GM19238 (cell line): ENCODE measurements at regions not wholly inside any gene's neighbourhood (a gene's known extent, or its start where the extent isn't known, plus 50 kb on each side); places are given as distances from the start of the nearest gene placed in this dataset.
"Not testable (repeated sequence)": the region's sequence is repeated elsewhere in the genome, so short reads cannot be mapped to it uniquely, and the experiment has no call there.

Experiments used
- DNase-seq: peaks from one replicate; pipeline ENCODE4 v3.0.0; 2011; ENCODE audit warnings: low spot score; ENCODE audit not compliant: insufficient read length

- DNase-seq, result no peak
Measured at GRCh38 chr11:38723361-38723760, 2125.3 kb upstream of the RAG2 start.

DNA sequence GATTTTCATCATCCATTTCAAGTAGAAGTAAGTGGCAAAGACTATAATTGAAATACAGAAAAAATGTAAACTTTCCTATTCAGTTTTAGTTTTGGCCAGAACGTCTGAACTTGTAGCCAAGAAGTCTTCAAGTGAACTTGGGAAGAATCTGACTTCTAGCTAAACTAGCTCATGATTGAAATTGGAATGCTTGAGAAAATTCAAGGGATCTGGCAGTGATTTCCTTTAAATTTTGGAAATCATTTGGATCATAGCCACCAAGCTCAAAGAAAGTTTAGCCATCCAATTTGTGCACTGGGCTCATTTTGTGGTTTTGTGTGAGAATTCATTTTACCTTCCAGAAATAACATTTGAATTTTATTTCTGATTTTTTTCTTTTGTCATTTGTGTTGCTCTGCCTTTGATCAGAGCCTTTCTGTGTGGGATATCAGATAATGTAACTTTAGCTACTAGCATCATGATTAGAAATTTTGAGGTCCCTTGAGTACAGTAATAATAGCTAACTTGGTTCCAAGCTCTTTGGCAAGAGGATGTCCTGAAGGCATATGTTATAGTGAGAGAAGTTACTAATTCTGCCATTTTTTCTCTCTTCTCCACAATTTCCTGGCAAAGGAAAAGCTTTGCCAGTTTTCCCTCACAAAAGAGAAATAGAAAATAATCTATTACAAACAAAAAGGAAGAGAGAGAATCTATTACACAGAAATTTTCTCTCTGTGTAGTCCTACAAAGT is 2123.7 kb upstream of the RAG2 start:
- no peak for DNase-seq

GRCh38 chr11:38718659-38719058 is 2120.6 kb upstream of the RAG2 start:
- DNase-seq, result no peak

- DNase-seq, result no peak
Measured at GRCh38 chr11:38718049-38718448, 2120.0 kb upstream of the RAG2 start.

DNA sequence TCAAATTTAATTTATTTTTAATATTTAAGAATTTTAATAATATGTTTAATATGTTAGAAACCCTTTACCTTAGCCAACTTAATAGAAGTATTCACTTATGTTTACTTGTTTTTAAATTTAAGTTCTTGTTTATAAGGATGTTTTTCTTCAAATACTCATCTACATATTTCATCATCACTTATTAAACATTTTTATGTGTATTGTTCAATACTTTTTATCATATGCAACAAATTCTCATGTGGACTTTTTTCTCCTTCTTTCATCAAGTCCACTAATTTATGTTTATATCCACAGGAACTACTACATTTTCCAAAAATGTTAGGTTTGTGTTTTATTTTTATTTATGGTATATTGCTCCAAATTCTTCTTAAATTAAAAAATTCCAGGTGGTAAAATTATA is 2113.1 kb upstream of the RAG2 start:
- DNase-seq, result no peak

DNA sequence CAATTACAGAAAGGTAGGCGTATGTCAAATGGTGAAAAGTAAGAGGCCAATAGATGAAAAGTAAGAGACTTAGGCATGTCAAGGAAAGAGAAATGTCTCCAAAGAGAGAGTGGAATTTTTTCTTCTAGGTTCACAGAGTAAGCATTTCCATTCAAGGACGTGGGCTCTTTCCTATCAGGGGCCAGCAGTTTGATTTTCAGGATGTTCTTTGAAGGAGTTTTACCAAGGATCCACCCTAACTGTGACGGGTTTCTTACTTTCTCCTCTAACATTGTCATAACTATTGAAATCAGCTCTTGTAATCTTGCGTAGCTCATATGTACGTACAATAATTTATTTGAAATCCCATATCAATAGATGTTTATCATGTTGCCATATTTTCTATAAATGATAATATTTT is 2112.2 kb upstream of the RAG2 start:
- DNase-seq, result no peak

DNA sequence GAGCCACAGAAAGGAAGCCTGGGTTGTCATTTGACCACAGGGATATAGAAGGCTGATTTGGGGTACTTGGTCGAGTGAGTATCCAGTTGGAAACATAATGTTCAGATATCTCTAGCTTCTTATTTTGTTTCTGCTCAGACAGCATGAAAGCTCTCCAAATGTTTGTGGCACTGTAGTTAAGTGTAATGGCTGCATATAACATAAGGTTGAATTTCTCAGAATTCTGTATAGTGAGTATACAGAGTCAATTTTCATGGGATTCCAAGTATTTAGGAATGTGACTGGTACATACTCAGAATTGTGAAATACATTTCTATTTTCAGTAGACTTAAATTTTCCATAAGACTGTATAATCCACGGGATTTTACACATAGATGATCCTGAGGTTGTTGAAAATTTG is 2102.1 kb upstream of the RAG2 start:
- DNase-seq, result no peak

DNA sequence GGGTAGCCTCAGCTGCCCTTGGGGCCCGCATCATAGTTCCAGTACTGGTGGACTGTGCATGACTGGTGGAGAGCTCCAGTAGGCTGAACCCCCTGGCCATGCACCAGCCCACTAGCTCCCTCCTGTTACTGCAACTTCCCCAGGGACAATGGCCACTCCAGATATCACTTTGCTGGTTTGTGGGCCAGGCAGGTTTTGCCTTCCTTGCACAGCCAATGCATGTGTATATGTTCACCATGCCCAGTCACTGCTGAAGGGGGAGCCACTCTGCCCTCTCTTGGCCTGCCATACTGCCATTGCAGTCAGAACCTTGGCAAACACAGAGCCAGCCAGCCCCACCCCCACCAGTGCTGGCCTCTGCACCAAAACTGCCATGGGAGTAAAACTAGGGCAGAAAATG is 2095.3 kb upstream of the RAG2 start:
- DNase-seq, result no peak

DNA sequence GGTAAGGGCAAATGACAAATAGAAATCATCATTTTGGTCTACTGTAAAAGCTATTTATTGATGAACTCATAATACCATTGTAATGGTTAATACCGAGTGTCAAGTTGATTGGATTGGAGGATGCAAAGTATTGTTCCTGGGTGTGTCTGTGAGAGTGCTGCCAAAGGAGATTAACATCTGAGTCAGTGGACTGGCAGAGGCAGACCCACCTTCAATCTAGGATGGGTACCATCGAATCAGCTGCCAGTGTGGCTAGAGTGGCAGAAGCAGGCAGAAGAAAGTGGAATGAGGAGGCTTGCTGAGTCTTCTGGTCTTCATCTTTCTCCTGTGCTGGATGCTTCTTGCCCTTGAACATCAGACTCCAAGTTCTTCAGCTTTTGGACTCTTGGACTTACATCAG is 2092.2 kb upstream of the RAG2 start:
- DNase-seq, result not testable (repeated sequence)

GRCh38 chr11:38687008-38687407 is 2089.0 kb upstream of the RAG2 start:
- no peak for DNase-seq

DNA sequence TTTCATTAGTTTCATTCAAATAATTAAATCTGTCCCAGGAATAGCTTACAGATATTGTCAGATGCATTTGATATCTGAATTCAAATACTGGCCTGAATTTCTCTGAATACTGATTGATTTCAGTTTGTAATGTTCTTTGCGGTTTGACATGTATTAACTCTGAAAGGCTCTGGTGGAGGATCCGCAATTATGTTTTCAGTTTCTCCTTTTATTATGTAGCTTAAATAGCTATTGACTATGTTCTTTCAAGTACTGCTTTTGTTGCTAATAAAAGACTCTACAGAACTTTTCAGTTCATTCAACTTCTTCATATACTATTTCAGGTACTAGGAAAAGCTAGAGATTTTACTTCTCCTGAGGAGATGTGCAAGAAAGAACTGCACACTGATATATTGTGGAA is 2085.4 kb upstream of the RAG2 start:
- no peak for DNase-seq

DNA sequence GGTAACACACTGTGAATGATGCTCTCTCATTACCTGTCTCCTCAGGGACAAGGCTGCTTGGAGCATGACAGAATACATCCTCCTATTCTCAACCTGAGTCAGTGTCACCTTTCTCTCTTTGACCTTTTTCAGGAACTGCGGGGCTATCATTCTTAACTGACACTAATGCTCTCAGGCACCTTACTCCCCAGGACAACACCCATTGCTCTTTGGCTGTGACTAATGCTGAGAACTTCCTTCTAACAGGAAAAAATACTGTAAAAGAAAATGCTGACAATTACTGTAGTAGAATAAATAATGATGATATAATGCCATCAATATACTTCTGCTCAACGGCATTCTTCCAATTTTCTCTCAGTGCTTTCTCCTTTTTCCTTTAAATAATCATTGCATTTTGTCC is 2082.7 kb upstream of the RAG2 start:
- DNase-seq, result no peak

DNA sequence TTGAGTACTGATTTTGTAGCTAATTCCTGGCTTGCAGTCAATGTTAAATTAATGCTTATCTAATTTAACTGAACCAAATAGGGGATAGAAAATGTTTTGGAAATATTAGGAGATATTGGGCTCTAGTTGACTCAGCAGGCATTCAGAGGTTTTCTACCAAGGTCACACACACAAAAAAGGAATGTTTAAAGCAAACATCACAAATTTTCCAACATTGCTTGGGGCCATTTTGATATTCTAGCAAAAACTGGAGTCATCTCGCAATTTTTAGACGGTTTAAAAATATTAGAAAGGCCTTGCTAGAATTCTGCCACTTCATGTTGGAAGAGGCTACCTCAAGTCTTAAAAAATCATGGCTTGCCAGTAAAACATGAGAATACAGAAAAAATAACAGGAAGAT is 2082.1 kb upstream of the RAG2 start:
- DNase-seq, result no peak

DNA sequence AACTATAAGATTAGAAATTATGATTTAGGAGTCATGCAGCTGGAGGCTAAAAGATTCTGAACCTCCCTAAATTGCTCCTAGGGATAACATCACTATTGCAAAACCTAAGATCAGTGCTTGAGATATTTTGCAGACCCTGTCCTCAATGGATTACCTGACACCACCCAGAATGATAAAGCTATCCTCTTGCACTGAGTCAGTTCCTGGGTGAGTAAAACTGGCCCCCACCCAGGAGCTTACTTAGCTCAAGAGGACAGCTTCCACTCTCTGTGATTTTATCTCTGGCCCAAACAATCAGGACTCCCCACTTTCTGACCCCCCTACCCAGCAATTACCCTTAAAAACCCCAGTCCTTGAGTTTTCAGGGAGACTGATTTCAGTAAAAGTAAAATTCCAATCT is 2074.4 kb upstream of the RAG2 start:
- DNase-seq, result no peak

DNA sequence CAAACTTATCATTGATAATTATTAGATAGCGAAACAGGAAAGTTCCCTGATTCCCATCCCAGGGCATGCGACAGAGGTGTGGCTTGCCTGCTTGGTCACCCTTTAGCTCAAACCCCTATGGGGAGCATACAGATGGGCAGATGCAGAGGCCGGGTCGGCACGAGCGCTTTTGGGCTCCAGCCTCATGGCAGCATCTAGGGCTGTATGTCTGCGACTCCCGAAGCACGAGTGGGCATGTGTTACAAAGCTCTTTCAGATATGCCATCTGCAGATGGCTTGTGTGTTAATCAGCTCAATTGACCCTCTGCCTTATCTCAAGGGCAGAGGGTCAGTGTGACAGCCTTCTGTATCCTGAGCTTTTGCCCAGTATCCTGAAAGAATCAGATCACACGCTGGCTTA is 2069.3 kb upstream of the RAG2 start:
- DNase-seq, result no peak

GRCh38 chr11:38648604-38649003 is 2050.6 kb upstream of the RAG2 start:
- no peak for DNase-seq

- DNase-seq, result no peak
Measured at GRCh38 chr11:38646382-38646781, 2048.3 kb upstream of the RAG2 start.

- DNase-seq, result no peak
Measured at GRCh38 chr11:38640854-38641253, 2042.8 kb upstream of the RAG2 start.

DNA sequence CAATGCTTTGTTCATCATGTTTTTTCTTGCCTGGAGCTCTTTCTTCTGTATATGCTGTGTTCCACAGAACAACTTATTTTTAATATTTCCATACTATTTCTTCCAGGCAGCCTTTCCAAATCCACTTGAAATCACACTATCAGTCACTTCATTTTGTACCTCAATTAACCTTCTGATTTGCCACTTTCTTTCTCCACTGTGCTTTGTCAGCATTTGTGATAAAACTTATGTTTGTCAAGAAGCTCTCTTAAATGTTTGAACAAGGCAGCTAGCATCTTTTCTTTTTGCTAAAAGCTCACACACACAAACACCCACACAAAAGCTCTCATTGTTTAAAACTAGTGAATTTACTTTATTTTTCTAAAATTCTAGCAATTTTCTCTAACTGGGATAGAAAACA is 2014.7 kb upstream of the RAG2 start:
- DNase-seq, result no peak

DNA sequence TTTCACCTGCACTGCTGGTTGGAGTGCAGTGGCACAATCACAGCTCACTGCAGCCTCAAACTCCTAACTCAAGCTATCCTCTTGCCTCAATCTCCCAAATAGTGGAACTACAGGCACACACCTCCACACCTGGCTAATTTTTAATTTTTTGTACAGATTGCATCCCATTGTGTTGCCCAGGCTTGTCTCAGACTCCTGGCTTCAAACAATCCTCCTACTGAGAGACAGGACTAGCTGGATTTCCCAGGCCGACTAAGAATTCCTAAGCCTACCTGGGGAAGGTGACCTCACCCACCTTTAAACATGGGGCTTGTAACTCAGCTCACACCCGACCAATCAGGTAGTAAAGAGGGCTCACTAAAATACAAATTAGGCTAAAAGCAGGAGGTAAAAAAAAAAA is 2003.3 kb upstream of the RAG2 start:
- not testable (repeated sequence) for DNase-seq

GRCh38 chr11:38598418-38598817 is 2000.4 kb upstream of the RAG2 start:
- DNase-seq, result no peak

GRCh38 chr11:38595359-38596016 is 1997.5 kb upstream of the RAG2 start:
- DNase-seq, result not testable (repeated sequence)

GRCh38 chr11:38594895-38595294 is 1996.9 kb upstream of the RAG2 start:
- DNase-seq, result no peak
